H4 (cell line): ENCODE measurements at regions not wholly inside any gene's neighbourhood (a gene's known extent, or its start where the extent isn't known, plus 50 kb on each side); places are given as distances from the start of the nearest gene placed in this dataset.
"Not testable (repeated sequence)": the region's sequence is repeated elsewhere in the genome, so short reads cannot be mapped to it uniquely, and the experiment has no call there.

Source experiments
- DNase-seq: peaks from one replicate; pipeline ENCODE4 v3.0.0-alpha.2; 2015; ENCODE audit warnings: low spot score

- DNase-seq = no peak
Measured at GRCh38 chr18:22566703-22567420, 149.1 kb upstream of the CTAGE1 start.

GRCh38 chr18:22567794-22568193 lies 150.1 kb upstream of the CTAGE1 start:
- no peak for DNase-seq

- no peak for DNase-seq
Measured at GRCh38 chr18:22570492-22570891, 152.8 kb upstream of the CTAGE1 start.

- DNase-seq = no peak
Measured at GRCh38 chr18:22572341-22572740, 154.6 kb upstream of the CTAGE1 start.

GRCh38 chr18:22579271-22579670 lies 161.6 kb upstream of the CTAGE1 start:
- no peak for DNase-seq

- DNase-seq = no peak
Measured at GRCh38 chr18:22585333-22585732, 167.6 kb upstream of the CTAGE1 start.

GRCh38 chr18:22585821-22586220 lies 168.1 kb upstream of the CTAGE1 start:
- DNase-seq = no peak

GRCh38 chr18:22591222-22591621 lies 173.5 kb upstream of the CTAGE1 start:
- no peak for DNase-seq

GRCh38 chr18:22594155-22594690 lies 176.5 kb upstream of the CTAGE1 start:
- no peak for DNase-seq

- no peak for DNase-seq
Measured at GRCh38 chr18:22601481-22601880, 183.8 kb upstream of the CTAGE1 start.

- not testable (repeated sequence) for DNase-seq
Measured at GRCh38 chr18:22602456-22602855, 184.7 kb upstream of the CTAGE1 start.

GRCh38 chr18:22603902-22604301 lies 186.2 kb upstream of the CTAGE1 start:
- DNase-seq = no peak

- DNase-seq = peak; percentile 17
Measured at GRCh38 chr18:22604390-22604985, 186.8 kb upstream of the CTAGE1 start.

- DNase-seq = no peak
Measured at GRCh38 chr18:22604986-22605421, 187.3 kb upstream of the CTAGE1 start.

GRCh38 chr18:22605736-22606135 lies 188.0 kb upstream of the CTAGE1 start:
- DNase-seq = no peak

- no peak for DNase-seq
Measured at GRCh38 chr18:22606563-22607283, 189.0 kb upstream of the CTAGE1 start.

GRCh38 chr18:22607284-22607635 lies 189.5 kb upstream of the CTAGE1 start:
- DNase-seq = no peak

GRCh38 chr18:22608847-22609246 lies 191.1 kb upstream of the CTAGE1 start:
- DNase-seq = no peak

GRCh38 chr18:22609642-22610041 lies 191.9 kb upstream of the CTAGE1 start:
- peak; percentile 44 for DNase-seq

GRCh38 chr18:22613058-22613690 lies 195.5 kb upstream of the CTAGE1 start:
- DNase-seq = no peak

- no peak for DNase-seq
Measured at GRCh38 chr18:22613788-22614187, 196.1 kb upstream of the CTAGE1 start.

GRCh38 chr18:22623513-22623912 lies 205.8 kb upstream of the CTAGE1 start:
- DNase-seq = no peak
